Activated T-cell treated with anti-CD3 and anti-CD28 coated beads, Interleukin-2, amount 50 U/mL, for 72 hours (primary cell): ENCODE measurements at regions not wholly inside any gene's neighbourhood (a gene's known extent, or its start where the extent isn't known, plus 50 kb on each side); places are given as distances from the start of the nearest gene placed in this dataset.
"Not testable (repeated sequence)": the region's sequence is repeated elsewhere in the genome, so short reads cannot be mapped to it uniquely, and the experiment has no call there.

ENCODE experiments used
- ATAC-seq, 2 donors: fragments of 150-1000 bp; cut with Tn5 transposase; replicated peaks in 1 of 2; 2 replicates each; pipeline ENCODE4 v1.10.0; 2021; ENCODE audit warnings: moderate library complexity in 2 of 2, mild to moderate bottlenecking in 1 of 2
- DNase-seq, 2 donors: peaks; one replicate each; pipeline ENCODE4 v3.0.0; 2021 to 2022; ENCODE audit warnings: mixed read lengths in 1 of 2
- H3K27ac Mint-ChIP-seq: one replicate; pipeline ENCODE4 v1.8.0; 2022; ENCODE audit warnings: mild to moderate bottlenecking, moderate library complexity, mixed read lengths
- H3K27me3 Mint-ChIP-seq: one replicate; pipeline ENCODE4 v1.8.0; 2022; ENCODE audit warnings: low read depth, mixed read lengths
- H3K36me3 Mint-ChIP-seq, 2 donors: one replicate each; pipeline ENCODE4 v1.8.0; 2022; ENCODE audit warnings: mixed read lengths in 2 of 2, mild to moderate bottlenecking in 1 of 2; ENCODE audit not compliant: insufficient read depth in 2 of 2
- H3K4me1 Mint-ChIP-seq: one replicate; pipeline ENCODE4 v1.8.0; 2022; ENCODE audit warnings: low read depth, mixed read lengths
- H3K4me3 Mint-ChIP-seq, 2 donors: one replicate each; pipeline ENCODE4 v1.8.0; 2022; ENCODE audit warnings: mild to moderate bottlenecking in 2 of 2, mixed read lengths in 2 of 2, moderate library complexity in 2 of 2
- H3K9me3 Mint-ChIP-seq, 2 donors: one replicate each; pipeline ENCODE4 v1.8.0; 2022; ENCODE audit warnings: mixed read lengths in 2 of 2

DNA sequence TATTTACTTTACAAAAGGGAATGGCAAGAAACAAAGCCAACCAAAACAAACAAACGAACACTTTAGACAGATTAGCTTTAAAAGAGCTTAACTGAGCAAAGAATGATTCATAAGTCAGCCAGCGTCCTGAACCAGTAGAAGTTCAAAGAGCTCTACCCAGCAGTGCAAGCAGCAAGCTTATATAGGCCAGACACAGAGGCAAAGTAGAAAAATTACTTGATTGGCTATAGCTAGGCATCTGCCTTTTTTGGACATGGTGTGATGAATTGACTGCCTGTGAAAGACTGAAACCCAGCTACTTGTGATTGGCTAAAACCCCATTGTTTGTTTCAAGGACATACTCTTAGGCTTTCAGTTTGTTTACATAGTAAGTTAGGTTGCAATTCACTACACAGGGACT lies 2120.0 kb upstream of the RAG2 start:
- Mint-ChIP-seq H3K36me3 (no peaks in the 10 kb centered on the region), H3K4me1 (no peaks in the 10 kb centered on the region), H3K9me3 (peaks cover 1 to 3% of the 10 kb centered on the region in 2 donors), H3K27ac (no peak overlapping the region), H3K27me3 (no peaks in the 10 kb centered on the region), H3K4me3 (no peak overlapping the region)
- ATAC-seq (no peak), DNase-seq (no peak)

DNA sequence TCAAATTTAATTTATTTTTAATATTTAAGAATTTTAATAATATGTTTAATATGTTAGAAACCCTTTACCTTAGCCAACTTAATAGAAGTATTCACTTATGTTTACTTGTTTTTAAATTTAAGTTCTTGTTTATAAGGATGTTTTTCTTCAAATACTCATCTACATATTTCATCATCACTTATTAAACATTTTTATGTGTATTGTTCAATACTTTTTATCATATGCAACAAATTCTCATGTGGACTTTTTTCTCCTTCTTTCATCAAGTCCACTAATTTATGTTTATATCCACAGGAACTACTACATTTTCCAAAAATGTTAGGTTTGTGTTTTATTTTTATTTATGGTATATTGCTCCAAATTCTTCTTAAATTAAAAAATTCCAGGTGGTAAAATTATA lies 2113.1 kb upstream of the RAG2 start:
- Mint-ChIP-seq H3K4me1 (no peaks in the 10 kb centered on the region), H3K27ac (no peak overlapping the region), H3K36me3 (no peaks in the 10 kb centered on the region), H3K27me3 (no peaks in the 10 kb centered on the region), H3K4me3 (no peak overlapping the region), H3K9me3 (peaks cover 5 to 7% of the 10 kb centered on the region in 2 donors)
- DNase-seq (no peak), ATAC-seq (no peak)

DNA sequence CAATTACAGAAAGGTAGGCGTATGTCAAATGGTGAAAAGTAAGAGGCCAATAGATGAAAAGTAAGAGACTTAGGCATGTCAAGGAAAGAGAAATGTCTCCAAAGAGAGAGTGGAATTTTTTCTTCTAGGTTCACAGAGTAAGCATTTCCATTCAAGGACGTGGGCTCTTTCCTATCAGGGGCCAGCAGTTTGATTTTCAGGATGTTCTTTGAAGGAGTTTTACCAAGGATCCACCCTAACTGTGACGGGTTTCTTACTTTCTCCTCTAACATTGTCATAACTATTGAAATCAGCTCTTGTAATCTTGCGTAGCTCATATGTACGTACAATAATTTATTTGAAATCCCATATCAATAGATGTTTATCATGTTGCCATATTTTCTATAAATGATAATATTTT lies 2112.2 kb upstream of the RAG2 start:
- Mint-ChIP-seq H3K4me3 (no peak overlapping the region), H3K27ac (no peak overlapping the region), H3K4me1 (no peaks in the 10 kb centered on the region), H3K36me3 (no peaks in the 10 kb centered on the region), H3K27me3 (no peaks in the 10 kb centered on the region), H3K9me3 (peaks cover 7% of the 10 kb centered on the region in 2 donors)
- DNase-seq (no peak), ATAC-seq (no peak)

DNA sequence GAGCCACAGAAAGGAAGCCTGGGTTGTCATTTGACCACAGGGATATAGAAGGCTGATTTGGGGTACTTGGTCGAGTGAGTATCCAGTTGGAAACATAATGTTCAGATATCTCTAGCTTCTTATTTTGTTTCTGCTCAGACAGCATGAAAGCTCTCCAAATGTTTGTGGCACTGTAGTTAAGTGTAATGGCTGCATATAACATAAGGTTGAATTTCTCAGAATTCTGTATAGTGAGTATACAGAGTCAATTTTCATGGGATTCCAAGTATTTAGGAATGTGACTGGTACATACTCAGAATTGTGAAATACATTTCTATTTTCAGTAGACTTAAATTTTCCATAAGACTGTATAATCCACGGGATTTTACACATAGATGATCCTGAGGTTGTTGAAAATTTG lies 2102.1 kb upstream of the RAG2 start:
- no peaks in the 10 kb centered on the region for H3K4me1 Mint-ChIP-seq
- no peaks in the 10 kb centered on the region for H3K27me3 Mint-ChIP-seq
- H3K4me3 Mint-ChIP-seq = no peak overlapping the region
- H3K9me3 Mint-ChIP-seq = peaks cover 11 to 16% of the 10 kb centered on the region in 2 donors
- DNase-seq (no peak), ATAC-seq (no peak)
- H3K36me3 Mint-ChIP-seq = peaks cover 2 to 6% of the 10 kb centered on the region in 2 donors
- H3K27ac Mint-ChIP-seq = no peak overlapping the region

DNA sequence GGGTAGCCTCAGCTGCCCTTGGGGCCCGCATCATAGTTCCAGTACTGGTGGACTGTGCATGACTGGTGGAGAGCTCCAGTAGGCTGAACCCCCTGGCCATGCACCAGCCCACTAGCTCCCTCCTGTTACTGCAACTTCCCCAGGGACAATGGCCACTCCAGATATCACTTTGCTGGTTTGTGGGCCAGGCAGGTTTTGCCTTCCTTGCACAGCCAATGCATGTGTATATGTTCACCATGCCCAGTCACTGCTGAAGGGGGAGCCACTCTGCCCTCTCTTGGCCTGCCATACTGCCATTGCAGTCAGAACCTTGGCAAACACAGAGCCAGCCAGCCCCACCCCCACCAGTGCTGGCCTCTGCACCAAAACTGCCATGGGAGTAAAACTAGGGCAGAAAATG lies 2095.3 kb upstream of the RAG2 start:
- no peak for ATAC-seq
- H3K27ac Mint-ChIP-seq = no peak overlapping the region
- DNase-seq = no peak
- H3K4me3 Mint-ChIP-seq = no peak overlapping the region
- peaks cover 10 to 18% of the 10 kb centered on the region in 2 donors for H3K9me3 Mint-ChIP-seq
- H3K4me1 Mint-ChIP-seq = no peaks in the 10 kb centered on the region
- H3K36me3 Mint-ChIP-seq = peaks cover 2 to 5% of the 10 kb centered on the region in 2 donors
- H3K27me3 Mint-ChIP-seq = no peaks in the 10 kb centered on the region

- not testable (repeated sequence) for H3K4me1 Mint-ChIP-seq, H3K27me3 Mint-ChIP-seq, H3K27ac Mint-ChIP-seq, H3K4me3 Mint-ChIP-seq, ATAC-seq, DNase-seq, H3K36me3 Mint-ChIP-seq
- H3K9me3 Mint-ChIP-seq = peaks cover under 1 to 13% of the 10 kb centered on the region in 2 donors
Measured at GRCh38 chr11:38690211-38690610, 2092.2 kb upstream of the RAG2 start.

DNA sequence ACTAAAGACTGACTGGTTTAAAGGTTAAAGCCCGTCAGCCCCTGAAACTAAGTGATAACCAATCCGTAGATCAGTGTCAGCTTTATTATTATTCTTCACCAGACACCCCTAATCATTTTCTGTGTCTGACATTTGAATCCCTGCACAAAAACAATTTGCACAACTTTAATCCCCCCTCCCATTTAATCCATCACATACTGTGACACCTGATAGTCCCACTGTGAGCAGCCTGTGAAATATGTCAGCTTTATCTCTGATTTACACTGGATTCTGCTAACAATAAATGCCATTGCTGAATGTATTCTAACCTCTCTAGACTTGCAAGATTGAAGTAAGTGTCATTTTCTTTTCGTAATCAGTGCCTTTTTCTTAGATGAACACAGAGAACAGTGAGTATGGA lies 2089.0 kb upstream of the RAG2 start:
- ATAC-seq (no peak), DNase-seq (no peak)
- H3K9me3 Mint-ChIP-seq = peaks cover 0 to 7% of the 10 kb centered on the region in 2 donors
- no peaks in the 10 kb centered on the region for H3K4me1 Mint-ChIP-seq
- no peak overlapping the region for H3K27ac Mint-ChIP-seq
- H3K4me3 Mint-ChIP-seq = no peak overlapping the region
- H3K36me3 Mint-ChIP-seq = no peaks in the 10 kb centered on the region
- no peaks in the 10 kb centered on the region for H3K27me3 Mint-ChIP-seq

GRCh38 chr11:38683484-38683883 lies 2085.4 kb upstream of the RAG2 start:
- DNase-seq = no peak
- Mint-ChIP-seq H3K4me3 (no peak overlapping the region), H3K36me3 (no peaks in the 10 kb centered on the region), H3K4me1 (no peaks in the 10 kb centered on the region), H3K9me3 (peaks cover 11 to 12% of the 10 kb centered on the region in 2 donors), H3K27ac (no peak overlapping the region), H3K27me3 (no peaks in the 10 kb centered on the region)
- no peak for ATAC-seq

DNA sequence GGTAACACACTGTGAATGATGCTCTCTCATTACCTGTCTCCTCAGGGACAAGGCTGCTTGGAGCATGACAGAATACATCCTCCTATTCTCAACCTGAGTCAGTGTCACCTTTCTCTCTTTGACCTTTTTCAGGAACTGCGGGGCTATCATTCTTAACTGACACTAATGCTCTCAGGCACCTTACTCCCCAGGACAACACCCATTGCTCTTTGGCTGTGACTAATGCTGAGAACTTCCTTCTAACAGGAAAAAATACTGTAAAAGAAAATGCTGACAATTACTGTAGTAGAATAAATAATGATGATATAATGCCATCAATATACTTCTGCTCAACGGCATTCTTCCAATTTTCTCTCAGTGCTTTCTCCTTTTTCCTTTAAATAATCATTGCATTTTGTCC lies 2082.7 kb upstream of the RAG2 start:
- DNase-seq (no peak), ATAC-seq (no peak)
- no peaks in the 10 kb centered on the region for H3K27me3 Mint-ChIP-seq
- H3K4me1 Mint-ChIP-seq = no peaks in the 10 kb centered on the region
- no peak overlapping the region for H3K27ac Mint-ChIP-seq
- peaks cover 11 to 14% of the 10 kb centered on the region in 2 donors for H3K9me3 Mint-ChIP-seq
- H3K36me3 Mint-ChIP-seq = no peaks in the 10 kb centered on the region
- no peak overlapping the region for H3K4me3 Mint-ChIP-seq

GRCh38 chr11:38680166-38680565 lies 2082.1 kb upstream of the RAG2 start:
- ATAC-seq (no peak), DNase-seq (no peak)
- Mint-ChIP-seq H3K4me1 (no peaks in the 10 kb centered on the region), H3K27me3 (no peaks in the 10 kb centered on the region), H3K36me3 (no peaks in the 10 kb centered on the region), H3K4me3 (no peak overlapping the region), H3K9me3 (peaks cover 9 to 17% of the 10 kb centered on the region in 2 donors), H3K27ac (no peak overlapping the region)

GRCh38 chr11:38672445-38672844 lies 2074.4 kb upstream of the RAG2 start:
- ATAC-seq (no peak), DNase-seq (no peak)
- no peak overlapping the region for H3K4me3 Mint-ChIP-seq
- H3K27me3 Mint-ChIP-seq = no peaks in the 10 kb centered on the region
- peaks cover 8 to 9% of the 10 kb centered on the region in 2 donors for H3K9me3 Mint-ChIP-seq
- no peaks in the 10 kb centered on the region for H3K4me1 Mint-ChIP-seq
- H3K27ac Mint-ChIP-seq = no peak overlapping the region
- peaks cover 2 to 6% of the 10 kb centered on the region in 2 donors for H3K36me3 Mint-ChIP-seq

DNA sequence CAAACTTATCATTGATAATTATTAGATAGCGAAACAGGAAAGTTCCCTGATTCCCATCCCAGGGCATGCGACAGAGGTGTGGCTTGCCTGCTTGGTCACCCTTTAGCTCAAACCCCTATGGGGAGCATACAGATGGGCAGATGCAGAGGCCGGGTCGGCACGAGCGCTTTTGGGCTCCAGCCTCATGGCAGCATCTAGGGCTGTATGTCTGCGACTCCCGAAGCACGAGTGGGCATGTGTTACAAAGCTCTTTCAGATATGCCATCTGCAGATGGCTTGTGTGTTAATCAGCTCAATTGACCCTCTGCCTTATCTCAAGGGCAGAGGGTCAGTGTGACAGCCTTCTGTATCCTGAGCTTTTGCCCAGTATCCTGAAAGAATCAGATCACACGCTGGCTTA lies 2069.3 kb upstream of the RAG2 start:
- no peak for ATAC-seq
- Mint-ChIP-seq H3K36me3 (peaks cover 2 to 6% of the 10 kb centered on the region in 2 donors), H3K4me1 (no peaks in the 10 kb centered on the region), H3K27me3 (no peaks in the 10 kb centered on the region), H3K4me3 (no peak overlapping the region), H3K27ac (no peak overlapping the region), H3K9me3 (peaks cover 2 to 6% of the 10 kb centered on the region in 2 donors)
- DNase-seq = no peak

DNA sequence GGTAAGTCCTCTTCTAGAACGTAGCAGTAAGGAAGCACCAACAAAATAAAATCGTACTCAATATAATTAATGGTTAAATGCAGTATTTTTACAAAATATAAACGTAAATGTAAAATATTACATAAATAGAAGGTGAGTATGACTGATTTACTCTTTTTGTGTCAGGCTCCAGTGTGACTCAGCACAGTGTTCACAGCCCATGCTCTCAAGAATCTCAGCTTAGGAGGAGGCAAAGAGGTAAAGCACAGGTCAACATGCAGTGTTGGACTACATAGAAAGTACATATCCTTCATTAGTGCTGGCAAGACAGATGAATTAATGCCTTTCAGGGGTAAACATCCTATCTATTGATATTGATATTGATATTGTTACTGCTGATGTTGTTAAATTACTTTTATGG lies 2050.6 kb upstream of the RAG2 start:
- Mint-ChIP-seq H3K9me3 (peaks cover 0 to 3% of the 10 kb centered on the region in 2 donors), H3K27me3 (no peaks in the 10 kb centered on the region), H3K36me3 (no peaks in the 10 kb centered on the region), H3K4me3 (no peak overlapping the region), H3K27ac (no peak overlapping the region), H3K4me1 (no peaks in the 10 kb centered on the region)
- DNase-seq (no peak), ATAC-seq (no peak)

GRCh38 chr11:38646382-38646781 lies 2048.3 kb upstream of the RAG2 start:
- no peak overlapping the region for H3K4me3 Mint-ChIP-seq
- H3K4me1 Mint-ChIP-seq = no peaks in the 10 kb centered on the region
- DNase-seq (no peak), ATAC-seq (no peak)
- H3K27ac Mint-ChIP-seq = no peak overlapping the region
- peaks cover 3 to 5% of the 10 kb centered on the region in 2 donors for H3K9me3 Mint-ChIP-seq
- H3K36me3 Mint-ChIP-seq = peaks cover 2 to 3% of the 10 kb centered on the region in 2 donors
- no peaks in the 10 kb centered on the region for H3K27me3 Mint-ChIP-seq
